Breast epithelium (tissue), 3 donors: ENCODE measurements at regions not wholly inside any gene's neighbourhood (a gene's known extent, or its start where the extent isn't known, plus 50 kb on each side); places are given as distances from the start of the nearest gene placed in this dataset.

Experiments
- CTCF ChIP-seq, 3 donors: fragments of 450-650 bp; IDR thresholded peaks; one replicate each; pipeline ENCODE4 v1.5.1; 2016 to 2017; ENCODE audit warnings: antibody characterized with exemption in 3 of 3, mild to moderate bottlenecking in 3 of 3, moderate library complexity in 3 of 3
- POLR2A ChIP-seq: fragments of 450-650 bp; IDR thresholded peaks from one replicate; pipeline ENCODE4 v1.6.1; 2016; ENCODE audit warnings: antibody characterized with exemption, mild to moderate bottlenecking, moderate library complexity
- POLR2AphosphoS5 ChIP-seq, 3 donors: sonication (generic); formaldehyde crosslinking; IDR thresholded peaks; one replicate each; pipeline ENCODE4 v1.6.1; 2017; ENCODE audit warnings: antibody characterized with exemption in 3 of 3

GRCh38 chr9:71624728-71625127, 143.6 kb downstream of the CEMIP2 start:
- TF ChIP-seq CTCF (IDR thresholded peaks at IDR 0.05): no peak
- no peak for TF ChIP-seq POLR2A
- TF ChIP-seq POLR2AphosphoS5 (IDR thresholded peaks at IDR 0.05): no peak
